ENCODE measurements at regions not wholly inside any gene's neighbourhood (a gene's known extent, or its start where the extent isn't known, plus 50 kb on each side); places are given as distances from the start of the nearest gene placed in this dataset.
"Not testable (repeated sequence)": the region's sequence is repeated elsewhere in the genome, so short reads cannot be mapped to it uniquely, and the experiment has no call there.

- Histone ChIP-seq H3K4me1 (ENCODE audit: control insufficient read depth, insufficient read depth, low read length) (no peaks in the 10 kb centered on the region), H3K36me3 (ENCODE audit: control insufficient read depth, insufficient read depth, low read length) (no peaks in the 10 kb centered on the region), H3K9me3 (ENCODE audit: control insufficient read depth, low read length) (no peaks in the 10 kb centered on the region), H3K4me3 (ENCODE audit: low read length) (no peak overlapping the region), H3K27me3 (ENCODE audit: control insufficient read depth, insufficient read depth, low read length) (no peaks in the 10 kb centered on the region), H3K9ac (ENCODE audit: low read length) (no peak overlapping the region)
Observed at GRCh38 chr4:100936661-100937375, 410.5 kb downstream of the PPP3CA start.

- H3K36me3 ChIP-seq (ENCODE audit: control insufficient read depth, insufficient read depth, low read length), result no peaks in the 10 kb centered on the region
- no peaks in the 10 kb centered on the region for H3K9me3 ChIP-seq (ENCODE audit: control insufficient read depth, low read length)
- H3K27me3 ChIP-seq (ENCODE audit: control insufficient read depth, insufficient read depth, low read length), result no peaks in the 10 kb centered on the region
- H3K4me1 ChIP-seq (ENCODE audit: control insufficient read depth, insufficient read depth, low read length), result no peaks in the 10 kb centered on the region
- no peak overlapping the region for H3K9ac ChIP-seq (ENCODE audit: low read length)
- H3K4me3 ChIP-seq (ENCODE audit: low read length), result no peak overlapping the region
Observed at GRCh38 chr4:100935090-100935489, 412.2 kb downstream of the PPP3CA start.

- Histone ChIP-seq H3K9ac (ENCODE audit: low read length) (no peak overlapping the region), H3K36me3 (ENCODE audit: control insufficient read depth, insufficient read depth, low read length) (no peaks in the 10 kb centered on the region), H3K27me3 (ENCODE audit: control insufficient read depth, insufficient read depth, low read length) (no peaks in the 10 kb centered on the region), H3K4me1 (ENCODE audit: control insufficient read depth, insufficient read depth, low read length) (no peaks in the 10 kb centered on the region), H3K4me3 (ENCODE audit: low read length) (no peak overlapping the region), H3K9me3 (ENCODE audit: control insufficient read depth, low read length) (no peaks in the 10 kb centered on the region)
Observed at GRCh38 chr4:100933628-100934027, 413.7 kb downstream of the PPP3CA start.

DNA sequence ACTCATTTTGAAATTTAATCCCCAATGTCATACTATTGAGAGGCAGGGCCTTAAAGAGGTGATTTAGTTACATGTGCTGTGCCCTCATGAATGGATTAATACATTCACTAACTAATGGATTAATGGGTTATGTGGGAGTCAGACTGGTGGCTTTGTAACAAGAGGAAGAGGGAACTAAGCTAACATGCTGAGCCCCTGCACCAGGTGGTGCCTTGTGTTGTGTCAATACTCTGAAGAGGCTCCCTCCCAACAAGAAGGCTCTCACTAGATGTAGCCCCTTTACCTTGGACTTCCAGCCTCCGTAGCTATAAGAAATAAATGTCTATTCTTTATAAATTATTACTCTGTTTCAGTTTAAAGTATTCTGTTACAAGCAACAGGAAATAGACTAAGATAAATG lies 411.9 kb upstream of the EMCN start:
- no peaks in the 10 kb centered on the region for H3K4me1 ChIP-seq (ENCODE audit: control insufficient read depth, insufficient read depth, low read length)
- H3K9me3 ChIP-seq (ENCODE audit: control insufficient read depth, low read length), result no peaks in the 10 kb centered on the region
- H3K4me3 ChIP-seq (ENCODE audit: low read length), result no peak overlapping the region
- H3K36me3 ChIP-seq (ENCODE audit: control insufficient read depth, insufficient read depth, low read length), result no peaks in the 10 kb centered on the region
- no peak overlapping the region for H3K9ac ChIP-seq (ENCODE audit: low read length)
- no peaks in the 10 kb centered on the region for H3K27me3 ChIP-seq (ENCODE audit: control insufficient read depth, insufficient read depth, low read length)

DNA sequence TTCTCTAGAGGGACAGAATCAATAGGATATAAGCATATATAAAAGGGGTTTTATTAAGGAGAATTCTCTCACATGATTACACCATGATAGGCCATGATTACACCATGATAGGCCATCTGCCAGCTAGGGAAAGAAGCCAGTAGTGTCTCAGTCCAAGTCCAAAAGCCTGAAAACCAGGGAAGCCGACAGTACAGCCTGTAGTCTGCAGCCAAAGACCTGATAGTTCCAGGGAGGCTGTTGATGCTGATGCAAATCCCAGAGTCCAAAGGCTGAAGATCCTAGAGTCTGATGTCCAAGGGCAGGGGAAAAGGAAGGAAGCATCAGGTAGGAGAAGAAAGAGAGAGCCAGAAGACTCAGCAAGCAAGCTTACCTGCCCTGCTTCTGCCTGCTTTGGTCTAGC lies 411.3 kb upstream of the EMCN start:
- H3K27me3 ChIP-seq (ENCODE audit: control insufficient read depth, insufficient read depth, low read length), result no peaks in the 10 kb centered on the region
- no peaks in the 10 kb centered on the region for H3K4me1 ChIP-seq (ENCODE audit: control insufficient read depth, insufficient read depth, low read length)
- no peaks in the 10 kb centered on the region for H3K36me3 ChIP-seq (ENCODE audit: control insufficient read depth, insufficient read depth, low read length)
- no peaks in the 10 kb centered on the region for H3K9me3 ChIP-seq (ENCODE audit: control insufficient read depth, low read length)
- H3K9ac ChIP-seq (ENCODE audit: low read length), result no peak overlapping the region
- H3K4me3 ChIP-seq (ENCODE audit: low read length), result no peak overlapping the region

DNA sequence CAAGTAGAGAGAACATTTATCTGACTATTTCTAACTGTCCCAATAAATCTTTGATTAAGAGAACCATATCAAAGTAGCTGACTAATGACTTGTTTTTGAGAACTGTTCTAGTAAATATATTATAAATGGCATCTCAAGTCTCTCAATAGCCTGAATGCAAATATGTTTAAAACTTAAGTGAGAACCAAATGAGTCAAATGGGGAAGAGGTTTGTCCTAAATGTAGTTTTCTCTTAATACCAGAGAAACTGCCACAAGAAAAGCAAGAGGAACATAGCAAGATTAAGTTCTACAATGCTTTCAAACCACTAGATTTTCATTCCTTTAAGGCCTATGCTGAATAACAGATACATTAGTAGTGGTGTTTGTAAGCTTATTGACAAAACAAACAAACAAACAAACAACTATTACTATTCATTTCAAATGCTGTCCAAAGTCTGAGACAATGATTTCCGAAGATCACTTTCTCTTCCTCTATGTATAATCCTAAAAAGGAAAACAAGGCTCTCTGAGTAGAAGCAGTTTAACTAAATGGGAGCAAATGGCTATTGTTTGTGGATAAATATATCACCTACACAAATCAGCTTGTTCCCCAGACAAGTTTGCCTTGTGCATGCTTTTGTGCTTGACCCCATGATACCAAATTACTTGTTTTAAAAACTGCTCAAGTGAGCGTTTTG lies 408.4 kb upstream of the EMCN start:
- H3K9ac ChIP-seq (ENCODE audit: low read length), result no peak overlapping the region
- H3K4me3 ChIP-seq (ENCODE audit: low read length), result no peak overlapping the region
- no peaks in the 10 kb centered on the region for H3K9me3 ChIP-seq (ENCODE audit: control insufficient read depth, low read length)
- no peaks in the 10 kb centered on the region for H3K36me3 ChIP-seq (ENCODE audit: control insufficient read depth, insufficient read depth, low read length)
- H3K4me1 ChIP-seq (ENCODE audit: control insufficient read depth, insufficient read depth, low read length), result no peaks in the 10 kb centered on the region
- no peaks in the 10 kb centered on the region for H3K27me3 ChIP-seq (ENCODE audit: control insufficient read depth, insufficient read depth, low read length)

DNA sequence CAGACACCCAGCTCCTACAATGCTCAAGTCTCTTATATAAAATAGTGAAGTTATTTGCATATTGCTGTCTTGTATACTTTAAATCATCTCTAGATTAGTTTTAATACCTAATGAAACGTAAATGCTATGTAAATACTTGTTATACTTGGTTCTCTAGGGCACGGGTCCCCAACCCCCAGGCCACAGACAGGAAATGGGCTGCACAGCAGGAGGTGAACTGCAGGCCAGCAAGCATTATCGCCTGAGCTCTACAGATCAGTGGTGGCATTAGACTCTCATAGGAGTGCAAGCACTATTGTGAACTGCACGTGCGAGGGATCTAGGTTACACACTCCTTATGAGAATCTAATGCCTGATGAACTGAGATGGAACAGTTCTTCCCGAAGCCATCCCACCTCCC lies 395.9 kb upstream of the EMCN start:
- Histone ChIP-seq H3K9me3 (ENCODE audit: control insufficient read depth, low read length) (no peaks in the 10 kb centered on the region), H3K4me1 (ENCODE audit: control insufficient read depth, insufficient read depth, low read length) (no peaks in the 10 kb centered on the region), H3K27me3 (ENCODE audit: control insufficient read depth, insufficient read depth, low read length) (no peaks in the 10 kb centered on the region), H3K4me3 (ENCODE audit: low read length) (no peak overlapping the region), H3K9ac (ENCODE audit: low read length) (no peak overlapping the region), H3K36me3 (ENCODE audit: control insufficient read depth, insufficient read depth, low read length) (no peaks in the 10 kb centered on the region)

GRCh38 chr4:100908540-100908939 lies 390.7 kb upstream of the EMCN start:
- H3K36me3 ChIP-seq (ENCODE audit: control insufficient read depth, insufficient read depth, low read length), result no peaks in the 10 kb centered on the region

GRCh38 chr4:100907465-100908454 lies 389.9 kb upstream of the EMCN start:
- Histone ChIP-seq H3K4me3 (ENCODE audit: low read length) (no peak overlapping the region), H3K27me3 (ENCODE audit: control insufficient read depth, insufficient read depth, low read length) (no peaks in the 10 kb centered on the region), H3K9me3 (ENCODE audit: control insufficient read depth, low read length) (no peaks in the 10 kb centered on the region), H3K9ac (ENCODE audit: low read length) (no peak overlapping the region), H3K4me1 (ENCODE audit: control insufficient read depth, insufficient read depth, low read length) (no peaks in the 10 kb centered on the region), H3K36me3 (ENCODE audit: control insufficient read depth, insufficient read depth, low read length) (no peaks in the 10 kb centered on the region)

More at GRCh38 chr4:100908540-100908939, 390.7 kb upstream of the EMCN start:
- Histone ChIP-seq H3K4me3 (ENCODE audit: low read length) (no peak overlapping the region), H3K9me3 (ENCODE audit: control insufficient read depth, low read length) (no peaks in the 10 kb centered on the region), H3K9ac (ENCODE audit: low read length) (no peak overlapping the region), H3K27me3 (ENCODE audit: control insufficient read depth, insufficient read depth, low read length) (no peaks in the 10 kb centered on the region), H3K4me1 (ENCODE audit: control insufficient read depth, insufficient read depth, low read length) (no peaks in the 10 kb centered on the region)

DNA sequence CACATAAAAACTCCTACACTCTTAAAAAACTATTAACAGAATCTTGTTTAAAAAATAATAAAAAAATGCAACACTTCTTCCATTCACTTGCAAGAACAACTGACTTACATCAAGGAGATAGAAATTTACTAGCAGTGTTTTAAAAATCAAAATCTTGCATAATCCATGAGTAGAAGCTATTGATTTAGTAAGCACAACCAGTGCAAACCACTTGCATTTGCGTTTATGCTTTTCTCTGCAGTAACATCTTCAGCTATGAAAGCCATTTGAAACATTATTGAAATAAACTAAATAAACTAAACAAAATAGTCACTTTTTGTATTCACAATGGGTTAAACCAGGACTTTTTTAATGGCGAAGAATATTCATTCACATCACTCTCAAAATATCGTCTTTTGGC lies 389.2 kb upstream of the EMCN start:
- no peak overlapping the region for H3K9ac ChIP-seq (ENCODE audit: low read length)
- no peaks in the 10 kb centered on the region for H3K9me3 ChIP-seq (ENCODE audit: control insufficient read depth, low read length)
- H3K4me1 ChIP-seq (ENCODE audit: control insufficient read depth, insufficient read depth, low read length), result no peaks in the 10 kb centered on the region
- no peaks in the 10 kb centered on the region for H3K36me3 ChIP-seq (ENCODE audit: control insufficient read depth, insufficient read depth, low read length)
- H3K4me3 ChIP-seq (ENCODE audit: low read length), result no peak overlapping the region
- H3K27me3 ChIP-seq (ENCODE audit: control insufficient read depth, insufficient read depth, low read length), result no peaks in the 10 kb centered on the region

GRCh38 chr4:100900945-100901344 lies 383.1 kb upstream of the EMCN start:
- H3K4me1 ChIP-seq (ENCODE audit: control insufficient read depth, insufficient read depth, low read length); H3K9me3 ChIP-seq (ENCODE audit: control insufficient read depth, low read length); H3K36me3 ChIP-seq (ENCODE audit: control insufficient read depth, insufficient read depth, low read length); H3K4me3 ChIP-seq (ENCODE audit: low read length); H3K27me3 ChIP-seq (ENCODE audit: control insufficient read depth, insufficient read depth, low read length); H3K9ac ChIP-seq (ENCODE audit: low read length): not testable (repeated sequence)

DNA sequence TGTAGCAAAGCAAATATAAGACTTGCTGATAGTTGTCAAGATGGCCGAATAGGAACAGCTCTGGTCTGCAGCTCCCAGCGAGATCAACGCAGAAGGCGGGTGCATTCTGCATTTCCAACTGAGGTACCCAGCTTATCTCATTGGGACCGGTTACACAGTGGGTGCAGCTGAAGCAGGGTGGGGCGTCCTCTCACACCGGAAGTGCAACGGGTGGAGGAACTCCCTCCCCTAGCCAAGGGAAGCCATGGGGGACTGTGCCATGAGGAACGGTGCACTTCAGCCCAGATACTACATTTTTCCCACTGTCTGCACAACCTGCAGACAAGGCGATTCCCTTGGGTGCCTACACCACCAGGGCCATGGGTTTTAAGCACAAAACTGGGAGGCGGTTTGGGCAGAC lies 382.3 kb upstream of the EMCN start:
- Histone ChIP-seq H3K27me3 (ENCODE audit: control insufficient read depth, insufficient read depth, low read length) (no peaks in the 10 kb centered on the region), H3K9ac (ENCODE audit: low read length) (no peak overlapping the region), H3K36me3 (ENCODE audit: control insufficient read depth, insufficient read depth, low read length) (no peaks in the 10 kb centered on the region), H3K9me3 (ENCODE audit: control insufficient read depth, low read length) (no peaks in the 10 kb centered on the region), H3K4me3 (ENCODE audit: low read length) (no peak overlapping the region), H3K4me1 (ENCODE audit: control insufficient read depth, insufficient read depth, low read length) (no peaks in the 10 kb centered on the region)

Measured in mucosa of stomach (tissue), 1 donor.